CD4-positive, alpha-beta T cell (primary cell): ENCODE measurements at regions not wholly inside any gene's neighbourhood (a gene's known extent, or its start where the extent isn't known, plus 50 kb on each side); places are given as distances from the start of the nearest gene placed in this dataset.

ENCODE experiments used
- ATAC-seq: fragments of 200-7000 bp; cut with Tn5 transposase; one replicate; pipeline ENCODE4 v1.10.0; 2022; ENCODE audit warnings: mild to moderate bottlenecking; ENCODE audit not compliant: poor library complexity
- CTCF ChIA-PET: fragments of 350-600 bp; sonication (Branson Sonifier 250); formaldehyde crosslinking; loops from one replicate; lab custom pipeline; 2021; ENCODE audit warnings: antibody characterized with exemption, inconsistent platforms; lab: Charles Lee
- POLR2A ChIA-PET: fragments of 350-600 bp; sonication (Branson Sonifier 250); formaldehyde crosslinking; loops from one replicate; lab custom pipeline; 2021; ENCODE audit warnings: antibody characterized with exemption, inconsistent platforms; lab: Charles Lee
- DNase-seq, 14 experiments: peaks; one replicate each; pipeline ENCODE4 v3.0.0-alpha.2; 2013 to 2020; ENCODE audit warnings: mixed read lengths in 2 of 14
- H3K27ac ChIP-seq, 2 donors: one replicate each; pipeline versions ENCODE4 v1.5.1 to v1.7.0; 2013; ENCODE audit warnings: low read length in 2 of 2, low read depth in 1 of 2, mild to moderate bottlenecking in 1 of 2
- H3K27me3 ChIP-seq, 2 experiments: 1 replicate in 1 of 2; 2 replicates in 1 of 2; pipeline versions ENCODE4 v1.6.1 to v1.7.0; 2013; ENCODE audit warnings: low read length in 2 of 2, control low read depth in 1 of 2, mild to moderate bottlenecking in 1 of 2, moderate library complexity in 1 of 2; ENCODE audit not compliant: insufficient read depth in 2 of 2, control insufficient read depth in 1 of 2
- H3K36me3 ChIP-seq: one replicate; pipeline ENCODE4 v1.6.1; 2013; ENCODE audit warnings: low read length, control low read depth; ENCODE audit not compliant: insufficient read depth
- H3K4me1 ChIP-seq: one replicate; pipeline ENCODE4 v1.6.1; 2013; ENCODE audit warnings: low read length, control low read depth; ENCODE audit not compliant: insufficient read depth
- H3K4me3 ChIP-seq: one replicate; pipeline ENCODE4 v1.5.1; 2013; ENCODE audit warnings: mild to moderate bottlenecking, low read length, moderate library complexity
- H3K9me3 ChIP-seq, 2 experiments: 1 replicate in 1 of 2; 2 replicates in 1 of 2; pipeline versions ENCODE4 v1.6.1 to v1.7.0; 2013; ENCODE audit warnings: low read length in 2 of 2, mild to moderate bottlenecking in 2 of 2, control low read depth in 1 of 2, moderate library complexity in 1 of 2; ENCODE audit not compliant: control insufficient read depth in 1 of 2, insufficient read depth in 1 of 2
- H3K27ac Mint-ChIP-seq: one replicate; pipeline ENCODE4 v1.8.0; 2020; ENCODE audit warnings: mixed read lengths
- H3K27me3 Mint-ChIP-seq: one replicate; pipeline ENCODE4 v1.8.0; 2021; ENCODE audit warnings: mixed read lengths
- H3K36me3 Mint-ChIP-seq: one replicate; pipeline ENCODE4 v1.8.0; 2021; ENCODE audit warnings: low read depth, mixed read lengths
- H3K4me1 Mint-ChIP-seq: one replicate; pipeline ENCODE4 v1.8.0; 2021; ENCODE audit warnings: low read depth, mixed read lengths
- H3K4me3 Mint-ChIP-seq: one replicate; pipeline ENCODE4 v1.8.0; 2020; ENCODE audit warnings: mild to moderate bottlenecking, mixed read lengths
- H3K9me3 Mint-ChIP-seq: one replicate; pipeline ENCODE4 v1.8.0; 2020; ENCODE audit warnings: mixed read lengths
- CTCF ChIP-seq: fragments of 200-600 bp; IDR thresholded peaks from one replicate; pipeline ENCODE4 v1.8.0; 2022; ENCODE audit warnings: antibody characterized with exemption, mild to moderate bottlenecking
- intact Hi-C, 2 experiments: fragments of 100-400 bp; cut with DNase I in 1 of 2; cut with micrococcal nuclease in 1 of 2; formaldehyde crosslinking; loops; one replicate each; pipeline versions ENCODE4 v1.15.1 to v1.9.0; 2023 to 2025; cut with DNase I, micrococcal nuclease

GRCh38 chr2:142463047-142463446 lies 332.2 kb upstream of the LRP1B start:
- no peak for ATAC-seq
- no peaks in the 10 kb centered on the region for H3K36me3 Mint-ChIP-seq
- TF ChIP-seq CTCF: no peak
- ChIA-PET CTCF (no interaction called here), POLR2A (no interaction called here)
- no peaks in the 10 kb centered on the region for H3K4me1 ChIP-seq
- H3K27ac ChIP-seq: no peak overlapping the region
- no peaks in the 10 kb centered on the region for H3K36me3 ChIP-seq
- H3K27ac Mint-ChIP-seq: no peak overlapping the region
- H3K4me3 Mint-ChIP-seq: no peak overlapping the region
- intact Hi-C loops: no loop called here
- no peaks in the 10 kb centered on the region for H3K27me3 ChIP-seq
- no peak for DNase-seq
- H3K9me3 Mint-ChIP-seq: peaks cover 7% of the 10 kb centered on the region
- no peaks in the 10 kb centered on the region for H3K4me1 Mint-ChIP-seq
- peaks cover 0 to 3% of the 10 kb centered on the region in 2 experiments for H3K9me3 ChIP-seq
- no peaks in the 10 kb centered on the region for H3K27me3 Mint-ChIP-seq
- H3K4me3 ChIP-seq: no peak overlapping the region

- Histone ChIP-seq H3K4me3 (no peak overlapping the region), H3K4me1 (no peaks in the 10 kb centered on the region), H3K27ac (no peak overlapping the region), H3K9me3 (peaks cover 0 to 3% of the 10 kb centered on the region in 2 experiments), H3K36me3 (no peaks in the 10 kb centered on the region), H3K27me3 (no peaks in the 10 kb centered on the region)
- Mint-ChIP-seq H3K27me3 (no peaks in the 10 kb centered on the region), H3K27ac (no peak overlapping the region), H3K4me3 (no peak overlapping the region), H3K4me1 (no peaks in the 10 kb centered on the region), H3K36me3 (no peaks in the 10 kb centered on the region), H3K9me3 (peaks cover 7% of the 10 kb centered on the region)
- ChIA-PET POLR2A (no interaction called here), CTCF (no interaction called here)
- DNase-seq (no peak), ATAC-seq (no peak)
- intact Hi-C loops: no loop called here
- no peak for TF ChIP-seq CTCF
Measured at GRCh38 chr2:142462306-142462705, 331.5 kb upstream of the LRP1B start.

- Histone ChIP-seq H3K9me3 (peaks cover 0 to 4% of the 10 kb centered on the region in 2 experiments), H3K36me3 (no peaks in the 10 kb centered on the region), H3K27me3 (no peaks in the 10 kb centered on the region), H3K4me3 (no peak overlapping the region), H3K4me1 (no peaks in the 10 kb centered on the region), H3K27ac (no peak overlapping the region)
- TF ChIP-seq CTCF: no peak
- DNase-seq (no peak), ATAC-seq (no peak)
- intact Hi-C loops: no loop called here
- H3K36me3 Mint-ChIP-seq: no peaks in the 10 kb centered on the region
- H3K4me3 Mint-ChIP-seq: no peak overlapping the region
- POLR2A ChIA-PET: no interaction called here
- H3K4me1 Mint-ChIP-seq: no peaks in the 10 kb centered on the region
- peaks cover under 1% of the 10 kb centered on the region for H3K9me3 Mint-ChIP-seq
- CTCF ChIA-PET: no interaction called here
- no peaks in the 10 kb centered on the region for H3K27me3 Mint-ChIP-seq
- H3K27ac Mint-ChIP-seq: no peak overlapping the region
Measured at GRCh38 chr2:142445551-142446072, 314.8 kb upstream of the LRP1B start.
